GM10248 (cell line): ENCODE measurements at regions not wholly inside any gene's neighbourhood (a gene's known extent, or its start where the extent isn't known, plus 50 kb on each side); places are given as distances from the start of the nearest gene placed in this dataset.

Experiments used
- CTCF ChIA-PET: fragments of 300-600 bp; sonication (Branson Sonifier 250); formaldehyde crosslinking; extraction: SDS; loops from one replicate; lab custom pipeline; 2021; ENCODE audit warnings: antibody characterized with exemption; lab: Yijun Ruan, JAX
- POLR2A ChIA-PET: fragments of 350-650 bp; sonication (Branson Sonifier 250); formaldehyde crosslinking; extraction: SDS; loops from one replicate; lab custom pipeline; 2020; ENCODE audit warnings: antibody characterized with exemption; lab: Yijun Ruan, JAX
- DNase-seq: peaks from one replicate; pipeline ENCODE4 v3.0.0; 2012; ENCODE audit errors: extremely low spot score
- TF ChIP-seq, protein P1 (sequence below): IDR thresholded peaks from 2 replicates; pipeline ENCODE4 v1.5.1; 2012; ENCODE audit warnings: mild to moderate bottlenecking, low read depth; ENCODE audit errors: extremely low read depth, missing control alignments, control extremely low read depth

GRCh38 chr2:12979066-12979465 lies 262.3 kb downstream of the TRIB2 start:
- TF ChIP-seq, protein P1, sequence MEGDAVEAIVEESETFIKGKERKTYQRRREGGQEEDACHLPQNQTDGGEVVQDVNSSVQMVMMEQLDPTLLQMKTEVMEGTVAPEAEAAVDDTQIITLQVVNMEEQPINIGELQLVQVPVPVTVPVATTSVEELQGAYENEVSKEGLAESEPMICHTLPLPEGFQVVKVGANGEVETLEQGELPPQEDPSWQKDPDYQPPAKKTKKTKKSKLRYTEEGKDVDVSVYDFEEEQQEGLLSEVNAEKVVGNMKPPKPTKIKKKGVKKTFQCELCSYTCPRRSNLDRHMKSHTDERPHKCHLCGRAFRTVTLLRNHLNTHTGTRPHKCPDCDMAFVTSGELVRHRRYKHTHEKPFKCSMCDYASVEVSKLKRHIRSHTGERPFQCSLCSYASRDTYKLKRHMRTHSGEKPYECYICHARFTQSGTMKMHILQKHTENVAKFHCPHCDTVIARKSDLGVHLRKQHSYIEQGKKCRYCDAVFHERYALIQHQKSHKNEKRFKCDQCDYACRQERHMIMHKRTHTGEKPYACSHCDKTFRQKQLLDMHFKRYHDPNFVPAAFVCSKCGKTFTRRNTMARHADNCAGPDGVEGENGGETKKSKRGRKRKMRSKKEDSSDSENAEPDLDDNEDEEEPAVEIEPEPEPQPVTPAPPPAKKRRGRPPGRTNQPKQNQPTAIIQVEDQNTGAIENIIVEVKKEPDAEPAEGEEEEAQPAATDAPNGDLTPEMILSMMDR, result no peak
- POLR2A ChIA-PET, result no interaction called here
- CTCF ChIA-PET, result interaction anchor here (0.7 kb wide), 1 partner anchor 28 kb away, joined by 3 read pairs; no protein-coding TSS in a partner anchor
- DNase-seq, result no peak

- TF ChIP-seq, protein P1, result no peak
- CTCF ChIA-PET, result interaction anchor here (1.2 to 2.5 kb wide), 2 partner anchors 10 to 26 kb away, joined by 3 to 9 read pairs; no protein-coding TSS in a partner anchor
- DNase-seq, result no peak
- POLR2A ChIA-PET, result no interaction called here
Measured at GRCh38 chr2:12980817-12981216, 264.1 kb downstream of the TRIB2 start.

DNA sequence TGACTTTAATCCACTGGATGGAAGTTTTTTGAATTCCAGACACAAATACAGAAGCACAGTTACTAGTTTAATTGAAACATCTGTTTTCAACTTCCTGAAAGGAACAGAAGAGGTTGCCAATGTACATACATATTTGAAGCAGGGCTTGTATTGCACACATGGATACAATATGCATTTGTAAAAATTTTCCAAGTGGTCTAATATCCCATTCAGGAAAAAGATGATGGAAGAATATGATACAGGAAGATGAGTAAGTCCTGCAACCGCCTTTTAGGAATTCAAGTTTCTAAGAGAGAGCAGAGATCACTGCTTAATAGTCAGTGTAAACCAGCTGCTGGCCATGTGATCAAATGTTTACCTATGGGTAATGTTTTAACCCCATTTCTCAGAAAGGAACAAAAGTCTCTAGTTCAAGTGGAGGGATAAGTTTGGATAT lies 265.4 kb downstream of the TRIB2 start:
- CTCF ChIA-PET, result interaction anchor here (2.5 kb wide), 1 partner anchor 25 kb away, joined by 9 read pairs; no protein-coding TSS in a partner anchor
- TF ChIP-seq, protein P1, result no peak
- POLR2A ChIA-PET, result no interaction called here
- DNase-seq, result no peak

DNA sequence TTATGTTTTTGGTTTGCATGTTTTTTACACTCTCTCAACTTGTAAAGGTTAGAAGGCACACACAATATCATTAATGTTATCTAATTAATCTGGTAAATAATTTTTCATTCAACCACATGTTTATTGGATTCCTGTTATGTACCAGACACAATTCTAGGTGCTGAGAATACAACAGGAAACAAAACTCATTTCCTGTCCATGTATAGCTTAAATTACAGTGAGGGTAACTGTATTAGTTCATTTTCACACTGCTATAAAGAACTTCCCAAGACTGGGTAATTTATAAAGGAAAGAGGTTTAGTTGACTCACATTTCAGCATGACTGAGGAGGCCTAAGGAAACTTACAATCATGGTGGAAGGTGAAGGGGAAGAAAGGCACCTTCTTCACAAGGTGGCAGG lies 270.5 kb downstream of the TRIB2 start:
- TF ChIP-seq, protein P1, result no peak
- ChIA-PET CTCF (interaction anchor here (1.0 to 1.4 kb wide), 2 partner anchors 20 to 57 kb away, joined by 3 to 7 read pairs; no protein-coding TSS in a partner anchor), POLR2A (no interaction called here)
- DNase-seq, result no peak

DNA sequence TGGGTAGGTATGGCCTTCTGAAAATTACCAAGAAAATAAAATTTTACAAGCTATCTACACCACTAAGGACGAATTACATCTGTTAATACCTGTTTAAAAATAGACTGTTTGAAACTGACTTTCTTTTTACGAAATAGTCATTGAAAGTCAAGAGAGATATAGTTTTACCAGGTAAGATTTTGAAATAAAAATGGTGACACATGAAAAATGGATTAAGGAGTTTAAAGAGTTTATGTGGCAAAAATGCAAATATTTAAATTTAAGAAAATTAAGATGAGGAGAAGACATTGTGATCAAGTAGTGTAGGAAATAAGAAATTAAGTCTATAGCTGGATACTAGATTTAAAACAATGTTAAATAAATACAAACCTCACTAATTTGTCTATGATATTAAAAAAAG lies 271.5 kb downstream of the TRIB2 start:
- TF ChIP-seq, protein P1, result no peak
- no peak for DNase-seq
- ChIA-PET CTCF (no interaction called here), POLR2A (no interaction called here)

DNA sequence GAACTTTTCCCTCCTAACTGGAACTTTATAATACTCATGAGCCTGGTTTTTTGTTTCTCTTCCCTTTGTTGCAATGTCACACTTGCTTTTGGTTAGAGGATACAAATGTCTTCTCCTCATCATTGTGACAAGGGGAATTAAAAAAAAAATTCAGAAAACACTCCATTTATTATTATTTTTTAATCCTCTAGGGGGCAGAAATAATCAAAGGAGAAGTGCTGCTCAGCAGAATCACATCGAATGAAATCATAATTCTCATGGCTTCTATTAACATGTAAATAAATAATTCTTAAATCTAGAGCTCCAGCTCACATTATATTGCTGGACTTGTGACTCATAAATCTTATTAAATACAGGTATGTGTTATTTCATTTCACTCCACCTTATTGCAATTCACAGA lies 273.8 kb downstream of the TRIB2 start:
- ChIA-PET CTCF (interaction anchor here (1.3 to 2.6 kb wide), 3 partner anchors 10 to 17 kb away, joined by 3 to 9 read pairs (median 5); no protein-coding TSS in a partner anchor), POLR2A (no interaction called here)
- TF ChIP-seq, protein P1, result peak; percentile 1
- no peak for DNase-seq
